ENCODE measurements at regions not wholly inside any gene's neighbourhood (a gene's known extent, or its start where the extent isn't known, plus 50 kb on each side); places are given as distances from the start of the nearest gene placed in this dataset.

DNA sequence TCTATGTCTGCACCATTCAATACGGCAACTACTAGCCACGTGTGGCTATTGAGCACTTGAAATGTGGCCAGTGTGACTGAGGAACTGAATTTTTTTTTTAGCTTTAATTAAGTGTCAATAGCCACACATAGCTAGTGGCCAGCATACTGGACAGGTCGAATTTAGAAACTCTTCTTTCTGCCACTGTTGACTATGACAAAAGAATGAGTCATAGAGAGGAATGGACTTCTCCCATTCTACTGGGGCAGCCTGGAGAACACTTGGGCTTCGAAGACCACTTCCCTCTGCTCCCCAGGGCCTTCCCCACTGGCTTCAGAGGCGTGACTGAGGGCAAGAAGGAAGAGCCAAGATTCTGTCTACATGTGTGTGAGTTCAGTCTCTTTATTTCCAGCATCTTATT is 137.5 kb downstream of the SNX10 start:
- CTCF ChIA-PET: no interaction called here
- no peaks in the 10 kb centered on the region for H3K9me3 ChIP-seq (ENCODE audit: control insufficient read depth in 1 of 2, insufficient read depth in 1 of 2, low read depth in 1 of 2, low read length in 2 of 2)
- ATAC-seq (no peak), DNase-seq (ENCODE audit: low read depth, low spot score) (no peak)
- BruUV-seq (replicated peaks): no TSS peak
- H3K79me2 ChIP-seq (ENCODE audit: insufficient read depth, low read length): no peaks in the 10 kb centered on the region
- H3K4me3 ChIP-seq (replicated peaks in 1 of 2; ENCODE audit: low read depth in 1 of 2, low read length in 2 of 2): no peak overlapping the region
- intact Hi-C loops (cut with micrococcal nuclease): no loop called here
- RAD21 ChIA-PET (ENCODE audit: low non-redundant PET in 1 of 2, low total read pairs in 2 of 2, uncharacterized antibody in 2 of 2, unreplicated experiment in 2 of 2): no interaction called here
- H3K27ac ChIP-seq (ENCODE audit: low read depth, low read length): no peak overlapping the region
- H3K27me3 ChIP-seq (ENCODE audit: insufficient read depth, low read length): no peaks in the 10 kb centered on the region
- no peaks in the 10 kb centered on the region for H3K36me3 ChIP-seq (ENCODE audit: control insufficient read depth in 1 of 2, insufficient read depth in 2 of 2, low read length in 2 of 2)
- H3K4me1 ChIP-seq (ENCODE audit: control insufficient read depth in 1 of 2, insufficient read depth in 2 of 2, low read length in 2 of 2): peaks cover 0 to 6% of the 10 kb centered on the region in 2 experiments; a peak in 1 of 4 replicates
- POLR2A ChIA-PET: no interaction called here
- no peak overlapping the region for H2AFZ ChIP-seq (ENCODE audit: low read depth, low read length, poor library complexity, severe bottlenecking)
- no peak overlapping the region for H3K9ac ChIP-seq (ENCODE audit: low read length)
- H4K20me1 ChIP-seq (ENCODE audit: insufficient read depth): no peaks in the 10 kb centered on the region
- H3K9me2 ChIP-seq (ENCODE audit: insufficient read depth): no peaks in the 10 kb centered on the region
- TF ChIP-seq SRF (IDR thresholded peaks at IDR 0.05; ENCODE audit: low read depth) (no peak), JUND (IDR thresholded peaks at IDR 0.05) (peak; percentile 21; the same call in 1 of the 2 replicates), TCF7L2 (IDR thresholded peaks at IDR 0.05; ENCODE audit: borderline replicate concordance, extremely low read depth, insufficient read depth, insufficient read length) (no peak), FOSL1 (IDR thresholded peaks at IDR 0.05; ENCODE audit: low read depth) (peak; percentile 54; the same call in 1 of the 2 replicates)
- H3K4me2 ChIP-seq (ENCODE audit: low read length): 0 out of 2 replicates have a peak overlapping the region, but pooled peaks have one; percentile 7

DNA sequence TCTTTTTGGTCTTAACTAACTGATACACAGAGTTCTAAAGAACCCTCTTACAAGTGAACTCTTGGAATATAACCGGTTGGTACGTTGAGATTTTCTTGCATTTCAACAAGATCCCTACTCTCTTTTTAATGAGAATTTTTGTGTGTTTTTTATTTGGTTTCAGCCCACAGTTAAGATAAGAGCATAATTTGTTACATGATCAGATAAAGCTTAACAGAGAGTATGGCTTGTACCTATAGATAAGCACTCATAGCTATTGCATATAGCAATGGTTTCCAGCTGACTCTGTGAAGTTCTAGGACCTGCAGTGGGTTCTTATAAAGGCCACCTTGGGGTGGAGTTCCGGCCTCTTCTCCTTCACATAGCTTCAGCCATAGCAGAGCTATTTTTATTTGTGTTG is 143.3 kb downstream of the SNX10 start:
- Histone ChIP-seq H4K20me1 (ENCODE audit: insufficient read depth) (no peaks in the 10 kb centered on the region), H2AFZ (ENCODE audit: low read depth, low read length, poor library complexity, severe bottlenecking) (no peak overlapping the region), H3K4me1 (ENCODE audit: control insufficient read depth in 1 of 2, insufficient read depth in 2 of 2, low read length in 2 of 2) (no peaks in the 10 kb centered on the region), H3K4me3 (replicated peaks in 1 of 2; ENCODE audit: low read depth in 1 of 2, low read length in 2 of 2) (no peak overlapping the region), H3K9ac (ENCODE audit: low read length) (no peak overlapping the region), H3K9me3 (ENCODE audit: control insufficient read depth in 1 of 2, insufficient read depth in 1 of 2, low read depth in 1 of 2, low read length in 2 of 2) (no peaks in the 10 kb centered on the region), H3K27me3 (ENCODE audit: insufficient read depth, low read length) (no peaks in the 10 kb centered on the region), H3K9me2 (ENCODE audit: insufficient read depth) (no peaks in the 10 kb centered on the region), H3K4me2 (ENCODE audit: low read length) (no peak overlapping the region), H3K36me3 (ENCODE audit: control insufficient read depth in 1 of 2, insufficient read depth in 2 of 2, low read length in 2 of 2) (no peaks in the 10 kb centered on the region), H3K79me2 (ENCODE audit: insufficient read depth, low read length) (no peaks in the 10 kb centered on the region), H3K27ac (ENCODE audit: low read depth, low read length) (no peak overlapping the region)
- CTCF ChIA-PET: no interaction called here
- RAD21 ChIA-PET (ENCODE audit: low non-redundant PET in 1 of 2, low total read pairs in 2 of 2, uncharacterized antibody in 2 of 2, unreplicated experiment in 2 of 2): no interaction called here
- POLR2A ChIA-PET: no interaction called here
- intact Hi-C loops (cut with micrococcal nuclease): no loop called here
- ATAC-seq: no peak
- no TSS peak for BruUV-seq (replicated peaks)
- no peak for DNase-seq (ENCODE audit: low read depth, low spot score)
- no peak for TF ChIP-seq SP1 (IDR thresholded peaks at IDR 0.05; ENCODE audit: low read depth)
- no peak for TF ChIP-seq CEBPB (IDR thresholded peaks at IDR 0.05; ENCODE audit: low read depth)
- no peak for TF ChIP-seq EGR1 (IDR thresholded peaks at IDR 0.05; ENCODE audit: low read depth)
- TF ChIP-seq ELF1 (IDR thresholded peaks at IDR 0.05; ENCODE audit: borderline replicate concordance, low read depth): no peak
